Suprapubic skin (tissue), 4 donors: ENCODE measurements at regions not wholly inside any gene's neighbourhood (a gene's known extent, or its start where the extent isn't known, plus 50 kb on each side); places are given as distances from the start of the nearest gene placed in this dataset.

ENCODE experiments used
- DNase-seq, 2 donors: peaks; one replicate each; pipeline ENCODE4 v3.0.0-alpha.2; 2019; ENCODE audit warnings: low spot score in 2 of 2
- H3K27ac ChIP-seq: fragments of 200-600 bp; sonication (generic); one replicate; pipeline ENCODE4 v1.5.1; 2019
- H3K27me3 ChIP-seq: fragments of 200-600 bp; sonication (generic); one replicate; pipeline ENCODE4 v1.5.1; 2019
- H3K36me3 ChIP-seq: fragments of 200-600 bp; sonication (generic); one replicate; pipeline ENCODE4 v1.5.1; 2019
- H3K4me1 ChIP-seq: fragments of 200-600 bp; sonication (generic); one replicate; pipeline ENCODE4 v1.5.1; 2019
- H3K4me3 ChIP-seq: fragments of 200-600 bp; sonication (generic); one replicate; pipeline ENCODE4 v1.5.1; 2019; ENCODE audit warnings: mild to moderate bottlenecking
- H3K9me3 ChIP-seq: fragments of 200-600 bp; sonication (generic); one replicate; pipeline ENCODE4 v1.5.1; 2019
- EP300 ChIP-seq: sonication (generic); formaldehyde crosslinking; IDR thresholded peaks from one replicate; pipeline ENCODE4 v1.6.1; 2017; ENCODE audit warnings: antibody characterized with exemption
- POLR2A ChIP-seq, 2 donors: fragments of 450-650 bp; IDR thresholded peaks; one replicate each; pipeline ENCODE4 v1.6.1; 2017; ENCODE audit warnings: antibody characterized with exemption in 2 of 2, mild to moderate bottlenecking in 2 of 2, moderate library complexity in 2 of 2
- POLR2AphosphoS5 ChIP-seq, 3 donors: sonication (generic); formaldehyde crosslinking; IDR thresholded peaks; one replicate each; pipeline ENCODE4 v1.6.1; 2017; ENCODE audit warnings: antibody characterized with exemption in 3 of 3
- WGBS: methylation state at CpG from one replicate; pipeline ENCODE4 v1.1.5; 2018; 5-methylcytosine and 5-hydroxymethylcytosine counted together
- TF ChIP-seq, protein P1 (sequence below), 2 donors: fragments of 200-600 bp in 1 of 2; fragments of 450-650 bp in 1 of 2; sonication (generic) in 1 of 2; IDR thresholded peaks; one replicate each; pipeline ENCODE4 v1.5.1; 2016 to 2019; ENCODE audit warnings: antibody characterized with exemption in 2 of 2, mild to moderate bottlenecking in 1 of 2, moderate library complexity in 1 of 2

GRCh38 chr4:129353490-129353889 lies 257.5 kb downstream of the C4orf33 start:
- Histone ChIP-seq H3K27ac (no peak overlapping the region), H3K4me1 (no peaks in the 10 kb centered on the region), H3K36me3 (no peaks in the 10 kb centered on the region), H3K27me3 (no peaks in the 10 kb centered on the region), H3K4me3 (no peak overlapping the region), H3K9me3 (no peaks in the 10 kb centered on the region)
- no peak for DNase-seq
- WGBS: 91% methylated on average over 1 of the region's 1 CpG
- no peak for TF ChIP-seq EP300
- TF ChIP-seq, protein P1, sequence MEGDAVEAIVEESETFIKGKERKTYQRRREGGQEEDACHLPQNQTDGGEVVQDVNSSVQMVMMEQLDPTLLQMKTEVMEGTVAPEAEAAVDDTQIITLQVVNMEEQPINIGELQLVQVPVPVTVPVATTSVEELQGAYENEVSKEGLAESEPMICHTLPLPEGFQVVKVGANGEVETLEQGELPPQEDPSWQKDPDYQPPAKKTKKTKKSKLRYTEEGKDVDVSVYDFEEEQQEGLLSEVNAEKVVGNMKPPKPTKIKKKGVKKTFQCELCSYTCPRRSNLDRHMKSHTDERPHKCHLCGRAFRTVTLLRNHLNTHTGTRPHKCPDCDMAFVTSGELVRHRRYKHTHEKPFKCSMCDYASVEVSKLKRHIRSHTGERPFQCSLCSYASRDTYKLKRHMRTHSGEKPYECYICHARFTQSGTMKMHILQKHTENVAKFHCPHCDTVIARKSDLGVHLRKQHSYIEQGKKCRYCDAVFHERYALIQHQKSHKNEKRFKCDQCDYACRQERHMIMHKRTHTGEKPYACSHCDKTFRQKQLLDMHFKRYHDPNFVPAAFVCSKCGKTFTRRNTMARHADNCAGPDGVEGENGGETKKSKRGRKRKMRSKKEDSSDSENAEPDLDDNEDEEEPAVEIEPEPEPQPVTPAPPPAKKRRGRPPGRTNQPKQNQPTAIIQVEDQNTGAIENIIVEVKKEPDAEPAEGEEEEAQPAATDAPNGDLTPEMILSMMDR (IDR thresholded peaks at IDR 0.05): no peak

- Histone ChIP-seq H3K4me3 (no peak overlapping the region), H3K27ac (no peak overlapping the region), H3K36me3 (no peaks in the 10 kb centered on the region), H3K27me3 (no peaks in the 10 kb centered on the region), H3K9me3 (no peaks in the 10 kb centered on the region), H3K4me1 (no peaks in the 10 kb centered on the region)
- WGBS: 79% methylated on average over 3 of the region's 3 CpGs
- no peak for DNase-seq
- no peak for TF ChIP-seq EP300
- TF ChIP-seq, protein P1 (IDR thresholded peaks at IDR 0.05): no peak
These were observed 259.1 kb downstream of the C4orf33 start for GRCh38 chr4:129355031-129355430.

DNA sequence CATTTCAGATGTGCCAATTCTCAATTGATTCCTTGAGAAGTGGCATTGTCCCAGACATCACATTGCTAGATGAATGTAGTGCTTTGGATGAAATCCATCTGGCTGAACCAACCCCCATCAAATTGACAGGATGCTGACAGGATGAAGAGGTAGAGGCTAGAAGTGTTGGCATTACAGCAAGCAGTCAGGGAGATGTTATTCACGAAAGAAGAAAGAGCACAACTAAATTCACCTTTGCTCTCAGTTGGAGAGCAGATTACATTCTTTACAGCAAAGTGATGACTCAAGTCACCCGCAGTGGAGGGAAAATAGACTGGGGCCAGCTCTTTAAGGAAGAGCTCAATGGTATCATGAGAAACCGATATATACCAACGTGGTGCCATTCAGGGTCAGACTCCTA lies 259.6 kb downstream of the C4orf33 start:
- no peak for TF ChIP-seq POLR2A (IDR thresholded peaks at IDR 0.05)
- no peak for TF ChIP-seq EP300
- TF ChIP-seq, protein P1 (IDR thresholded peaks at IDR 0.05): no peak
- TF ChIP-seq POLR2AphosphoS5 (IDR thresholded peaks at IDR 0.05): no peak
- Histone ChIP-seq H3K27me3 (no peaks in the 10 kb centered on the region), H3K4me3 (no peak overlapping the region), H3K27ac (no peak overlapping the region), H3K4me1 (no peaks in the 10 kb centered on the region), H3K36me3 (no peaks in the 10 kb centered on the region), H3K9me3 (no peaks in the 10 kb centered on the region)
- DNase-seq: no peak
- WGBS: 49% methylated on average over 4 of the region's 4 CpGs

GRCh38 chr4:129358571-129358970 lies 262.6 kb downstream of the C4orf33 start:
- TF ChIP-seq EP300: no peak
- no peak for TF ChIP-seq POLR2A (IDR thresholded peaks at IDR 0.05)
- TF ChIP-seq POLR2AphosphoS5 (IDR thresholded peaks at IDR 0.05): no peak
- TF ChIP-seq, protein P1 (IDR thresholded peaks at IDR 0.05): no peak
- Histone ChIP-seq H3K36me3 (no peaks in the 10 kb centered on the region), H3K9me3 (no peaks in the 10 kb centered on the region), H3K27ac (no peak overlapping the region), H3K4me1 (no peaks in the 10 kb centered on the region), H3K4me3 (no peak overlapping the region), H3K27me3 (no peaks in the 10 kb centered on the region)
- no peak for DNase-seq

- DNase-seq: no peak
- H3K4me1 ChIP-seq: no peaks in the 10 kb centered on the region
- no peak overlapping the region for H3K4me3 ChIP-seq
- no peaks in the 10 kb centered on the region for H3K36me3 ChIP-seq
- no peaks in the 10 kb centered on the region for H3K27me3 ChIP-seq
- no peak overlapping the region for H3K27ac ChIP-seq
- TF ChIP-seq EP300: no peak
- TF ChIP-seq POLR2A (IDR thresholded peaks at IDR 0.05): no peak
- TF ChIP-seq, protein P1 (IDR thresholded peaks at IDR 0.05): no peak
- no peak for TF ChIP-seq POLR2AphosphoS5 (IDR thresholded peaks at IDR 0.05)
- no peaks in the 10 kb centered on the region for H3K9me3 ChIP-seq
These were observed 263.5 kb downstream of the C4orf33 start for GRCh38 chr4:129359461-129359860.
